ENCODE measurements at regions not wholly inside any gene's neighbourhood (a gene's known extent, or its start where the extent isn't known, plus 50 kb on each side); places are given as distances from the start of the nearest gene placed in this dataset.

GRCh38 chr7:32163141-32163806 is 93.1 kb upstream of the PDE1C start:
- ATAC-seq, result no peak
- no peak for TF ChIP-seq POLR2A (IDR thresholded peaks at IDR 0.05)
- TF ChIP-seq CTCF (IDR thresholded peaks at IDR 0.05 in 4 of 5, conservative IDR thresholded peaks at IDR 0.05 in 1 of 5), result no peak
- H3K27me3 ChIP-seq, result no peaks in the 10 kb centered on the region
- in situ Hi-C loops (cut with MboI; ENCODE audit: low sequenced_read_pairs in 4 of 4), result no loop called here
- DNase-seq, result peak in 1 of 2 donors; percentile 12
- intact Hi-C loops (cut with DNase I; ENCODE audit: low total_unique reads), result loop anchor here (5.0 kb wide), 1 partner anchor 281 kb away; no protein-coding TSS in a partner anchor
- H3K36me3 ChIP-seq, result no peaks in the 10 kb centered on the region
- no peak overlapping the region for H3K27ac ChIP-seq
- peaks cover 5 to 10% of the 10 kb centered on the region in 2 donors for H3K4me1 ChIP-seq
- H3K4me3 ChIP-seq, result no peak overlapping the region
- H3K9me3 ChIP-seq, result no peaks in the 10 kb centered on the region

GRCh38 chr7:32161708-32162107 is 91.5 kb upstream of the PDE1C start:
- H3K36me3 ChIP-seq, result no peaks in the 10 kb centered on the region
- no peak for DNase-seq
- intact Hi-C loops (cut with DNase I; ENCODE audit: low total_unique reads) (loop anchor here (5.0 kb wide), 1 partner anchor 279 kb away; no protein-coding TSS in a partner anchor), in situ Hi-C loops (cut with MboI; ENCODE audit: low sequenced_read_pairs in 4 of 4) (no loop called here)
- ATAC-seq, result no peak
- H3K27ac ChIP-seq, result no peak overlapping the region
- H3K27me3 ChIP-seq, result no peaks in the 10 kb centered on the region
- H3K9me3 ChIP-seq, result no peaks in the 10 kb centered on the region
- no peak for TF ChIP-seq CTCF (IDR thresholded peaks at IDR 0.05 in 4 of 5, conservative IDR thresholded peaks at IDR 0.05 in 1 of 5)
- TF ChIP-seq POLR2A (IDR thresholded peaks at IDR 0.05), result no peak
- no peak overlapping the region for H3K4me3 ChIP-seq
- peaks cover 5 to 10% of the 10 kb centered on the region in 2 donors for H3K4me1 ChIP-seq

- intact Hi-C loops (cut with DNase I; ENCODE audit: low total_unique reads), result no loop called here
- Histone ChIP-seq H3K4me3 (no peak overlapping the region), H3K9me3 (no peaks in the 10 kb centered on the region), H3K27ac (no peak overlapping the region), H3K27me3 (no peaks in the 10 kb centered on the region), H3K36me3 (no peaks in the 10 kb centered on the region), H3K4me1 (peaks cover 5 to 10% of the 10 kb centered on the region in 2 donors)
- in situ Hi-C loops (cut with MboI; ENCODE audit: low sequenced_read_pairs in 4 of 4), result no loop called here
- no peak for ATAC-seq
- no peak for TF ChIP-seq POLR2A (IDR thresholded peaks at IDR 0.05)
- no peak for TF ChIP-seq CTCF (IDR thresholded peaks at IDR 0.05 in 4 of 5, conservative IDR thresholded peaks at IDR 0.05 in 1 of 5)
- no peak for DNase-seq
Measured at GRCh38 chr7:32158751-32159745, 88.8 kb upstream of the PDE1C start.

- Histone ChIP-seq H3K4me3 (no peak overlapping the region), H3K36me3 (no peaks in the 10 kb centered on the region), H3K27ac (no peak overlapping the region), H3K4me1 (peaks cover 2 to 10% of the 10 kb centered on the region in 2 donors), H3K27me3 (no peaks in the 10 kb centered on the region), H3K9me3 (no peaks in the 10 kb centered on the region)
- no peak for ATAC-seq
- in situ Hi-C loops (cut with MboI; ENCODE audit: low sequenced_read_pairs in 4 of 4) (no loop called here), intact Hi-C loops (cut with DNase I; ENCODE audit: low total_unique reads) (no loop called here)
- DNase-seq, result no peak
- no peak for TF ChIP-seq POLR2A (IDR thresholded peaks at IDR 0.05)
- no peak for TF ChIP-seq CTCF (IDR thresholded peaks at IDR 0.05 in 4 of 5, conservative IDR thresholded peaks at IDR 0.05 in 1 of 5)
Measured at GRCh38 chr7:32158076-32158475, 87.9 kb upstream of the PDE1C start.

Measured in gastrocnemius medialis (tissue), 4 donors.